Prostate gland (tissue), 2 donors: ENCODE measurements at regions not wholly inside any gene's neighbourhood (a gene's known extent, or its start where the extent isn't known, plus 50 kb on each side); places are given as distances from the start of the nearest gene placed in this dataset.

Experiments used
- CTCF ChIP-seq, 4 experiments: fragments of 200-600 bp in 2 of 4; fragments of 450-650 bp in 2 of 4; sonication (generic) in 2 of 4; IDR thresholded peaks; 1 replicate in 3 of 4; 2 replicates in 1 of 4; pipeline ENCODE4 v1.5.1; 2016 to 2019; ENCODE audit warnings: antibody characterized with exemption in 4 of 4, mild to moderate bottlenecking in 2 of 4, moderate library complexity in 2 of 4
- POLR2A ChIP-seq: fragments of 450-650 bp; IDR thresholded peaks from one replicate; pipeline ENCODE4 v1.6.1; 2016; ENCODE audit warnings: antibody characterized with exemption, mild to moderate bottlenecking
- POLR2AphosphoS5 ChIP-seq: sonication (generic); formaldehyde crosslinking; IDR thresholded peaks from one replicate; pipeline ENCODE4 v1.6.1; 2017; ENCODE audit warnings: antibody characterized with exemption

GRCh38 chr3:120512655-120513054 lies 61.9 kb upstream of the FSTL1 start:
- no peak for TF ChIP-seq CTCF (IDR thresholded peaks at IDR 0.05)
- TF ChIP-seq POLR2AphosphoS5, result no peak
- no peak for TF ChIP-seq POLR2A
